T-helper 1 cell (primary cell): ENCODE measurements at regions not wholly inside any gene's neighbourhood (a gene's known extent, or its start where the extent isn't known, plus 50 kb on each side); places are given as distances from the start of the nearest gene placed in this dataset.

Source experiments
- DNase-seq, 5 donors: peaks; one replicate each; pipeline ENCODE4 v3.0.0-alpha.2; 2012 to 2020

- no peak for DNase-seq
Observed at GRCh38 chr18:53625997-53626599, 598.4 kb downstream of the MBD2 start.

GRCh38 chr18:53610957-53611356 lies 613.5 kb downstream of the MBD2 start:
- DNase-seq, result no peak

- no peak for DNase-seq
Observed at GRCh38 chr18:53606792-53607191, 617.7 kb downstream of the MBD2 start.

- DNase-seq, result no peak
Observed at GRCh38 chr18:53605198-53605597, 619.3 kb downstream of the MBD2 start.

- DNase-seq, result no peak
Observed at GRCh38 chr18:53603276-53603675, 621.2 kb downstream of the MBD2 start.

- no peak for DNase-seq
Observed at GRCh38 chr18:53601344-53601743, 623.1 kb downstream of the MBD2 start.

GRCh38 chr18:53586923-53587322 lies 637.5 kb downstream of the MBD2 start:
- no peak for DNase-seq
